Neural cell (in vitro differentiated cells): ENCODE measurements at regions not wholly inside any gene's neighbourhood (a gene's known extent, or its start where the extent isn't known, plus 50 kb on each side); places are given as distances from the start of the nearest gene placed in this dataset.

Experiments
- H2AFZ ChIP-seq: fragments of 200-600, 300-800 bp; sonication (generic), shearing (Covaris generic); 2 replicates; pipeline ENCODE4 v1.6.0; 2014; ENCODE audit warnings: low read depth, mild to moderate bottlenecking, antibody characterized with exemption, low read length, moderate library complexity
- H3F3A ChIP-seq: fragments of 200-600 bp; shearing (Covaris generic); 2 replicates; pipeline ENCODE4 v1.6.1; 2016; ENCODE audit warnings: mild to moderate bottlenecking, moderate library complexity, mixed read lengths, antibody characterized with exemption, low read length; ENCODE audit not compliant: insufficient read depth, poor library complexity, severe bottlenecking
- H3K27ac ChIP-seq: fragments of 200-600, 300-800 bp; sonication (generic), shearing (Covaris generic); 2 replicates; pipeline ENCODE4 v1.5.1; 2014; ENCODE audit warnings: mild to moderate bottlenecking, low read length, moderate library complexity
- H3K27me3 ChIP-seq: fragments of 300-800, 200-600 bp; sonication (generic), shearing (Covaris generic); 2 replicates; pipeline ENCODE4 v1.6.0; 2014; ENCODE audit warnings: mild to moderate bottlenecking, low read depth, low read length, moderate library complexity; ENCODE audit not compliant: insufficient read depth
- H3K36me3 ChIP-seq: fragments of 300-800, 200-600 bp; sonication (generic), shearing (Covaris generic); 2 replicates; pipeline ENCODE4 v1.5.1; 2014; ENCODE audit warnings: mild to moderate bottlenecking, antibody characterized with exemption, low read length, moderate library complexity; ENCODE audit not compliant: insufficient read depth
- H3K4me2 ChIP-seq: fragments of 300-800, 200-600 bp; sonication (generic), shearing (Covaris generic); 2 replicates; pipeline ENCODE4 v1.6.0; 2014; ENCODE audit warnings: mild to moderate bottlenecking, low read length
- H3K4me3 ChIP-seq: fragments of 300-800, 200-600 bp; sonication (generic), shearing (Covaris generic); 2 replicates; pipeline ENCODE4 v1.5.1; 2014; ENCODE audit warnings: mild to moderate bottlenecking, low read length, moderate library complexity
- H3K79me2 ChIP-seq: fragments of 200-600 bp; shearing (Covaris generic); replicated peaks from 2 replicates; pipeline ENCODE4 v1.6.0; 2014; ENCODE audit warnings: mild to moderate bottlenecking, low read length, moderate library complexity; ENCODE audit not compliant: insufficient read depth
- H3K9ac ChIP-seq: fragments of 300-800, 200-600 bp; sonication (generic), shearing (Covaris generic); 2 replicates; pipeline ENCODE4 v1.6.1; 2016; ENCODE audit warnings: mild to moderate bottlenecking, low read length, mixed read lengths
- H3K9me2 ChIP-seq: fragments of 200-600 bp; shearing (Covaris generic); 2 replicates; pipeline ENCODE4 v1.6.1; 2016; ENCODE audit warnings: mild to moderate bottlenecking, low read length, mixed read lengths; ENCODE audit not compliant: insufficient read depth
- H3K9me3 ChIP-seq: fragments of 200-600, 300-800 bp; sonication (generic), shearing (Covaris generic); 2 replicates; pipeline ENCODE4 v1.6.1; 2016; ENCODE audit warnings: mild to moderate bottlenecking, mixed run types, low read length, moderate library complexity, mixed read lengths
- H4K20me1 ChIP-seq: fragments of 200-600 bp; shearing (Covaris generic); 2 replicates; pipeline ENCODE4 v1.6.1; 2016; ENCODE audit warnings: mild to moderate bottlenecking, mixed run types; ENCODE audit not compliant: insufficient read depth
- EP300 ChIP-seq: fragments of 450-650 bp; conservative IDR thresholded peaks from 2 replicates; pipeline ENCODE4 v1.6.1; 2014; ENCODE audit warnings: antibody characterized with exemption, mild to moderate bottlenecking, moderate library complexity; ENCODE audit not compliant: poor library complexity, severe bottlenecking
- EZH2 ChIP-seq: fragments of 200-600, 300-800 bp; shearing (Covaris generic), sonication (generic); IDR thresholded peaks from 2 replicates; pipeline ENCODE4 v1.6.1; 2014; ENCODE audit warnings: antibody characterized with exemption, low read length, borderline replicate concordance, mild to moderate bottlenecking; ENCODE audit not compliant: insufficient read depth, poor library complexity, severe bottlenecking
- MXI1 ChIP-seq: fragments of 450-650 bp; conservative IDR thresholded peaks from 2 replicates; pipeline ENCODE4 v1.6.1; 2014; ENCODE audit warnings: antibody characterized with exemption, mild to moderate bottlenecking; ENCODE audit not compliant: poor library complexity, severe bottlenecking
- POLR2AphosphoS5 ChIP-seq: IDR thresholded peaks from 2 replicates; pipeline ENCODE4 v1.6.1; 2012
- RAD21 ChIP-seq: fragments of 450-650 bp; conservative IDR thresholded peaks from 2 replicates; pipeline ENCODE4 v1.6.1; 2014; ENCODE audit warnings: antibody characterized with exemption, mild to moderate bottlenecking, moderate library complexity
- REST ChIP-seq: IDR thresholded peaks from 2 replicates; pipeline ENCODE4 v1.6.1; 2012; ENCODE audit warnings: borderline replicate concordance
- SMC3 ChIP-seq: fragments of 450-650 bp; conservative IDR thresholded peaks from 2 replicates; pipeline ENCODE4 v1.6.1; 2014; ENCODE audit warnings: antibody characterized with exemption, mild to moderate bottlenecking, moderate library complexity; ENCODE audit not compliant: poor library complexity
- TAF1 ChIP-seq: IDR thresholded peaks from 2 replicates; pipeline ENCODE4 v1.6.1; 2012; ENCODE audit warnings: low read depth
- TF ChIP-seq, protein P1 (sequence below): fragments of 450-650 bp; IDR thresholded peaks from 2 replicates; pipeline ENCODE4 v1.5.1; 2014; ENCODE audit warnings: antibody characterized with exemption, mild to moderate bottlenecking, moderate library complexity; ENCODE audit not compliant: poor library complexity, severe bottlenecking

GRCh38 chr16:5858180-5858579 is 760.6 kb upstream of the EEF2KMT start:
- no peaks in the 10 kb centered on the region for H3K27me3 ChIP-seq
- peak overlapping the region; percentile 1 for H3K4me3 ChIP-seq
- no peaks in the 10 kb centered on the region for H4K20me1 ChIP-seq
- TF ChIP-seq POLR2AphosphoS5 (peak; percentile 50), EP300 (no peak)
- no peaks in the 10 kb centered on the region for H3K9me2 ChIP-seq
- no peak overlapping the region for H2AFZ ChIP-seq
- H3K36me3 ChIP-seq: no peaks in the 10 kb centered on the region
- H3K79me2 ChIP-seq: no peaks in the 10 kb centered on the region
- H3K4me2 ChIP-seq: no peak overlapping the region
- H3F3A ChIP-seq: no peaks in the 10 kb centered on the region
- no peak overlapping the region for H3K9ac ChIP-seq
- H3K9me3 ChIP-seq: no peaks in the 10 kb centered on the region
- no peak overlapping the region for H3K27ac ChIP-seq

DNA sequence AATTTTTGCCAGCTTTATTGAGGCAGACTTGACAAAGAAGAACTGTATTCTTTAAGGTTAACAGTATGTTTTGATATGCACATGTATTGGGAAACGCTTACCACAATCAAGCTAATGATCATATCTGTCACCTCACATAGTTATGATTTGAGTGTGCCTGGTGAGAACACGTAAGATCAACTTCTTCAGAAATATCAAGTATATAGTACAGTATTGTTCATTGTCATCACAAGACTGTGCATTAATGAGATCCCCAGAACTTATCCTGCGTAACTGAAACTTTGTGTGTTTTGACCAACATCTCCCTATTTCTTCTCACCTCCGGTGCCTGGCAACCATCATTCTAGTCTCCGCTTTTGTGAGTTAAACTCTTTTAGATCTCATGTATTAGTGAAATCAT is 756.4 kb upstream of the EEF2KMT start:
- no peaks in the 10 kb centered on the region for H3F3A ChIP-seq
- H2AFZ ChIP-seq: no peak overlapping the region
- H3K4me3 ChIP-seq: no peak overlapping the region
- no peaks in the 10 kb centered on the region for H3K9me2 ChIP-seq
- H3K27ac ChIP-seq: no peak overlapping the region
- no peak overlapping the region for H3K4me2 ChIP-seq
- no peaks in the 10 kb centered on the region for H3K9me3 ChIP-seq
- TF ChIP-seq EZH2 (no peak), SMC3 (no peak), TAF1 (no peak), POLR2AphosphoS5 (no peak), MXI1 (no peak), RAD21 (no peak), REST (no peak), EP300 (no peak)
- TF ChIP-seq, protein P1, sequence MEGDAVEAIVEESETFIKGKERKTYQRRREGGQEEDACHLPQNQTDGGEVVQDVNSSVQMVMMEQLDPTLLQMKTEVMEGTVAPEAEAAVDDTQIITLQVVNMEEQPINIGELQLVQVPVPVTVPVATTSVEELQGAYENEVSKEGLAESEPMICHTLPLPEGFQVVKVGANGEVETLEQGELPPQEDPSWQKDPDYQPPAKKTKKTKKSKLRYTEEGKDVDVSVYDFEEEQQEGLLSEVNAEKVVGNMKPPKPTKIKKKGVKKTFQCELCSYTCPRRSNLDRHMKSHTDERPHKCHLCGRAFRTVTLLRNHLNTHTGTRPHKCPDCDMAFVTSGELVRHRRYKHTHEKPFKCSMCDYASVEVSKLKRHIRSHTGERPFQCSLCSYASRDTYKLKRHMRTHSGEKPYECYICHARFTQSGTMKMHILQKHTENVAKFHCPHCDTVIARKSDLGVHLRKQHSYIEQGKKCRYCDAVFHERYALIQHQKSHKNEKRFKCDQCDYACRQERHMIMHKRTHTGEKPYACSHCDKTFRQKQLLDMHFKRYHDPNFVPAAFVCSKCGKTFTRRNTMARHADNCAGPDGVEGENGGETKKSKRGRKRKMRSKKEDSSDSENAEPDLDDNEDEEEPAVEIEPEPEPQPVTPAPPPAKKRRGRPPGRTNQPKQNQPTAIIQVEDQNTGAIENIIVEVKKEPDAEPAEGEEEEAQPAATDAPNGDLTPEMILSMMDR: no peak
- no peaks in the 10 kb centered on the region for H3K79me2 ChIP-seq
- H3K27me3 ChIP-seq: no peaks in the 10 kb centered on the region
- H3K36me3 ChIP-seq: no peaks in the 10 kb centered on the region
- no peaks in the 10 kb centered on the region for H4K20me1 ChIP-seq
- H3K9ac ChIP-seq: no peak overlapping the region

DNA sequence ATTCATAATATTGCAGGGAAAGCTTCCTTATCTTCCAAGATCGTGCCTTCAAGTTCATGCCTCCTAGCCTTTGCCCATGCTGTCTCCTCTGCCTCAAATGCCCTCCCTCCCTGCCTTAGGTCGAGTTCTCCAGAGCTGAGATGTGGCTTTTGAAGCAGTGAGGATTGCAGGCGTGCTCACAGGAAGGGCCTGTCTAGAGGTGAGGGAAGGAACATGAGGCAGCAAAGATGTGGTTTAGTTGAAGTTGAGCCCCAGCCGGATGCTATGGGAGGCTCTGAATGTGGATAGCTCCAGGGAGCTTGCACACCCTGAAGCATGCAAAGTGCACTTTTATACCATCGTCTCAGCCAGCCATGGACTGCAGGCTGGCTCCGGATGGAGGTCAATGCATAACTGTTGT is 754.6 kb upstream of the EEF2KMT start:
- H3K27me3 ChIP-seq: no peaks in the 10 kb centered on the region
- no peaks in the 10 kb centered on the region for H3F3A ChIP-seq
- no peaks in the 10 kb centered on the region for H3K36me3 ChIP-seq
- H4K20me1 ChIP-seq: no peaks in the 10 kb centered on the region
- H2AFZ ChIP-seq: no peak overlapping the region
- H3K9me2 ChIP-seq: no peaks in the 10 kb centered on the region
- no peak overlapping the region for H3K4me2 ChIP-seq
- no peaks in the 10 kb centered on the region for H3K9me3 ChIP-seq
- H3K9ac ChIP-seq: no peak overlapping the region
- H3K4me3 ChIP-seq: no peak overlapping the region
- no peaks in the 10 kb centered on the region for H3K79me2 ChIP-seq
- no peak overlapping the region for H3K27ac ChIP-seq
- TF ChIP-seq MXI1 (no peak), POLR2AphosphoS5 (no peak), TAF1 (no peak), REST (no peak), SMC3 (no peak)
- TF ChIP-seq, protein P1: no peak
